ENCODE measurements at regions not wholly inside any gene's neighbourhood (a gene's known extent, or its start where the extent isn't known, plus 50 kb on each side); places are given as distances from the start of the nearest gene placed in this dataset.
"Not testable (repeated sequence)": the region's sequence is repeated elsewhere in the genome, so short reads cannot be mapped to it uniquely, and the experiment has no call there.

- DNase-seq, result no peak
Observed at GRCh38 chr13:72657379-72657778, 70.0 kb downstream of the MZT1 start.

- DNase-seq, result no peak
Observed at GRCh38 chr13:72656357-72656756, 71.1 kb downstream of the MZT1 start.

- no peak for DNase-seq
Observed at GRCh38 chr13:72653506-72653905, 73.9 kb downstream of the MZT1 start.

GRCh38 chr13:72652681-72653080 is 74.7 kb downstream of the MZT1 start:
- DNase-seq, result no peak

GRCh38 chr13:72651144-72651543 is 76.3 kb downstream of the MZT1 start:
- DNase-seq, result peak; percentile 11

- DNase-seq, result no peak
Observed at GRCh38 chr13:72650051-72650700, 77.3 kb downstream of the MZT1 start.

GRCh38 chr13:72648513-72649065 is 78.8 kb downstream of the MZT1 start:
- DNase-seq, result no peak

GRCh38 chr13:72647422-72647821 is 80.0 kb downstream of the MZT1 start:
- DNase-seq, result no peak

- DNase-seq, result no peak
Observed at GRCh38 chr13:72645521-72645920, 81.9 kb downstream of the MZT1 start.

- no peak for DNase-seq
Observed at GRCh38 chr13:72643311-72643989, 84.0 kb downstream of the MZT1 start.

GRCh38 chr13:72639377-72639776 is 88.1 kb downstream of the MZT1 start:
- no peak for DNase-seq

GRCh38 chr13:72638059-72638815 is 89.2 kb downstream of the MZT1 start:
- no peak for DNase-seq

GRCh38 chr13:72637561-72637960 is 89.9 kb downstream of the MZT1 start:
- no peak for DNase-seq

- DNase-seq, result no peak
Observed at GRCh38 chr13:72634859-72635258, 92.6 kb downstream of the MZT1 start.

GRCh38 chr13:72622546-72622945 is 104.9 kb downstream of the MZT1 start:
- no peak for DNase-seq

- no peak for DNase-seq
Observed at GRCh38 chr13:72620874-72621273, 106.6 kb downstream of the MZT1 start.

GRCh38 chr13:72617951-72618350 is 109.5 kb downstream of the MZT1 start:
- DNase-seq, result no peak

- no peak for DNase-seq
Observed at GRCh38 chr13:72617186-72617585, 110.2 kb downstream of the MZT1 start.

GRCh38 chr13:72610251-72610891 is 117.1 kb downstream of the MZT1 start:
- not testable (repeated sequence) for DNase-seq

GRCh38 chr13:72599178-72599743 is 128.2 kb downstream of the MZT1 start:
- DNase-seq, result no peak

GRCh38 chr13:72590091-72590740 is 137.2 kb downstream of the MZT1 start:
- no peak for DNase-seq

GRCh38 chr13:72586518-72586917 is 140.9 kb downstream of the MZT1 start:
- DNase-seq, result no peak
